PC-3 (cell line): ENCODE measurements at regions not wholly inside any gene's neighbourhood (a gene's known extent, or its start where the extent isn't known, plus 50 kb on each side); places are given as distances from the start of the nearest gene placed in this dataset.

Source experiments
- ATAC-seq: fragments of 200-7000 bp; cut with Tn5 transposase; 2 replicates; pipeline ENCODE4 v1.9.1; 2020; ENCODE audit warnings: mild to moderate bottlenecking, moderate library complexity
- BruUV-seq: library from RNA; stranded (reverse); fragments of 400-500 nt; replicated peaks from 2 replicates; lab custom pipeline; 2021; lab: Mats Ljungman, UMichigan
- CTCF ChIA-PET: fragments of 300-600 bp; sonication (Branson Sonifier 250); formaldehyde crosslinking; loops from one replicate; lab custom pipeline; 2022; ENCODE audit warnings: antibody characterized with exemption; lab: Charles Lee
- POLR2A ChIA-PET: fragments of 300-600 bp; sonication (Branson Sonifier 250); formaldehyde crosslinking; loops from one replicate; lab custom pipeline; 2022; ENCODE audit warnings: antibody characterized with exemption; ENCODE audit not compliant: unreplicated experiment; lab: Charles Lee
- DNase-seq: peaks from one replicate; pipeline ENCODE4 v3.0.0-alpha.2; 2015
- H2AFZ ChIP-seq: fragments of 300-600 bp; sonication (generic); 2 replicates; pipeline ENCODE4 v1.6.0; 2016; ENCODE audit warnings: antibody characterized with exemption, low read length
- H3F3A ChIP-seq: fragments of 300-600 bp; sonication (generic); one replicate; pipeline ENCODE4 v1.6.0; 2017; ENCODE audit warnings: antibody characterized with exemption, low read length, control low read depth, mild to moderate bottlenecking; ENCODE audit not compliant: unreplicated experiment
- H3K27ac ChIP-seq: fragments of 300-600 bp; sonication (generic); 2 replicates; pipeline ENCODE4 v1.5.1; 2016; ENCODE audit warnings: mild to moderate bottlenecking, low read length
- H3K27me3 ChIP-seq: fragments of 300-600 bp; sonication (generic); 2 replicates; pipeline ENCODE4 v1.6.1; 2016; ENCODE audit warnings: low read length, mixed read lengths
- H3K36me3 ChIP-seq: fragments of 300-600 bp; sonication (generic); 2 replicates; pipeline ENCODE4 v1.6.1; 2016; ENCODE audit warnings: low read depth, mixed run types, low read length, mixed read lengths
- H3K4me1 ChIP-seq: fragments of 300-600 bp; sonication (generic); 2 replicates; pipeline ENCODE4 v1.5.1; 2016; ENCODE audit warnings: low read length; ENCODE audit not compliant: insufficient read depth
- H3K4me2 ChIP-seq: fragments of 300-600 bp; sonication (generic); 2 replicates; pipeline ENCODE4 v1.6.0; 2016; ENCODE audit warnings: low read length
- H3K4me3 ChIP-seq: fragments of 300-600 bp; sonication (generic); 2 replicates; pipeline ENCODE4 v1.5.1; 2016; ENCODE audit warnings: mild to moderate bottlenecking, low read length, mixed read lengths
- H3K79me2 ChIP-seq: fragments of 300-600 bp; sonication (generic); 2 replicates; pipeline ENCODE4 v1.6.1; 2017; ENCODE audit warnings: low read length, mixed read lengths
- H3K9ac ChIP-seq: fragments of 300-600 bp; sonication (generic); 2 replicates; pipeline ENCODE4 v1.6.0; 2016; ENCODE audit warnings: mild to moderate bottlenecking, low read length
- H3K9me2 ChIP-seq: fragments of 300-600 bp; sonication (generic); replicated peaks from 2 replicates; pipeline ENCODE4 v1.6.1; 2016; ENCODE audit warnings: mixed run types, low read length, mixed read lengths
- H3K9me3 ChIP-seq: fragments of 300-600 bp; sonication (generic); 2 replicates; pipeline ENCODE4 v1.6.1; 2016; ENCODE audit warnings: low read length, mixed read lengths
- H4K20me1 ChIP-seq: fragments of 300-600 bp; sonication (generic); 2 replicates; pipeline ENCODE4 v1.6.1; 2016; ENCODE audit warnings: low read length, mixed read lengths
- CTCF ChIP-seq: fragments of 300-600 bp; sonication (generic); conservative IDR thresholded peaks from 2 replicates; pipeline ENCODE4 v1.5.1; 2017; ENCODE audit warnings: antibody characterized with exemption, low read depth, mild to moderate bottlenecking, low read length
- EZH2 ChIP-seq: fragments of 300-600 bp; sonication (generic); IDR thresholded peaks from one replicate; pipeline ENCODE4 v1.6.1; 2017; ENCODE audit warnings: antibody characterized with exemption, mild to moderate bottlenecking, low read length; ENCODE audit not compliant: unreplicated experiment
- EZH2phosphoT487 ChIP-seq: fragments of 300-600 bp; sonication (generic); IDR thresholded peaks from 2 replicates; pipeline ENCODE4 v1.6.1; 2018; ENCODE audit warnings: mild to moderate bottlenecking, antibody characterized with exemption, low read length, borderline replicate concordance
- intact Hi-C: fragments of 100-400 bp; cut with micrococcal nuclease; formaldehyde crosslinking; loops from 2 replicates; pipeline ENCODE4 v1.9.0; 2023

DNA sequence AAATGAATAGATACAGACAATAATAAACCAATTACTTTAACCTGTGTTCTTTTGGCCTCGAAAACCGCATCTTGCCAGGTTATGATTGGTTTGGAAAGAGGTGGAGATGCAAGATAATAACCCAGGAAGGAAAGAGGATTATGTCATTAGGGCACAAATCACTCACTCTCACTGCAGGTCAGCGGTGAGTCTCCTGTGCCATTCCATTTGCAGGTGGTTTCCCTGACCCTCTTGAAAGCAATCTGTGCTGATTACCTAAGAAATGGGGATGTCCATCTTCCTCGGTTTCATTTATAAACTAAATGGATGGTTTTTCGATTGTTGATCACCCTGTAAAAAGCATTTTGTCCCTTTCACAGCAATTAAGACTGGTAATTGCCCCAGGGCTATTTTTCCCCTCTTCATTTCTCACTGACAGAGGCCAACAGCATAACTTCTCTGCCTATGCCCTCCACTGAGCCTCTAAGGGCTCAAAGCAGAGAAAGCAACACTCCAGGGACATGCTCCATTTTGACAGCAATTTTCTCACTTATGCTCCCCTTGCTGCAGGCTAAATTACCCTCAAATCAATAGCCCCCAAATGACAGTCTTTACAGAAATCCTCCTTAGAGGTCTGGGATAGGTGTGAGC lies 257.5 kb downstream of the IPMK start:
- Histone ChIP-seq H3K27ac (no peak overlapping the region), H3K4me2 (no peak overlapping the region), H3K27me3 (no peaks in the 10 kb centered on the region), H3K36me3 (no peaks in the 10 kb centered on the region), H3K9ac (no peak overlapping the region), H3F3A (no peaks in the 10 kb centered on the region), H3K79me2 (no peaks in the 10 kb centered on the region), H3K4me1 (no peaks in the 10 kb centered on the region), H3K9me2 (no peaks in the 10 kb centered on the region), H2AFZ (no peak overlapping the region), H3K4me3 (no peak overlapping the region), H3K9me3 (no peaks in the 10 kb centered on the region), H4K20me1 (no peaks in the 10 kb centered on the region)
- no peak for DNase-seq
- POLR2A ChIA-PET = no interaction called here
- CTCF ChIA-PET = no interaction called here
- intact Hi-C loops = no loop called here
- BruUV-seq = no TSS peak
- TF ChIP-seq CTCF (no peak), EZH2phosphoT487 (no peak), EZH2 (no peak)
- no peak for ATAC-seq

- Histone ChIP-seq H2AFZ (no peak overlapping the region), H3K36me3 (no peaks in the 10 kb centered on the region), H3K4me3 (no peak overlapping the region), H3K4me2 (no peak overlapping the region), H3K9me3 (no peaks in the 10 kb centered on the region), H3K79me2 (no peaks in the 10 kb centered on the region), H3K9ac (no peak overlapping the region), H3K27ac (no peak overlapping the region), H3K9me2 (no peaks in the 10 kb centered on the region), H3K27me3 (no peaks in the 10 kb centered on the region), H3F3A (no peaks in the 10 kb centered on the region), H4K20me1 (no peaks in the 10 kb centered on the region), H3K4me1 (no peaks in the 10 kb centered on the region)
- CTCF ChIA-PET = no interaction called here
- POLR2A ChIA-PET = no interaction called here
- intact Hi-C loops = no loop called here
- BruUV-seq = no TSS peak
- DNase-seq = no peak
- ATAC-seq = no peak
- TF ChIP-seq EZH2 = no peak
- TF ChIP-seq EZH2phosphoT487 = no peak
- TF ChIP-seq CTCF = no peak
These were observed 263.7 kb downstream of the IPMK start for GRCh38 chr10:58003945-58004344.

DNA sequence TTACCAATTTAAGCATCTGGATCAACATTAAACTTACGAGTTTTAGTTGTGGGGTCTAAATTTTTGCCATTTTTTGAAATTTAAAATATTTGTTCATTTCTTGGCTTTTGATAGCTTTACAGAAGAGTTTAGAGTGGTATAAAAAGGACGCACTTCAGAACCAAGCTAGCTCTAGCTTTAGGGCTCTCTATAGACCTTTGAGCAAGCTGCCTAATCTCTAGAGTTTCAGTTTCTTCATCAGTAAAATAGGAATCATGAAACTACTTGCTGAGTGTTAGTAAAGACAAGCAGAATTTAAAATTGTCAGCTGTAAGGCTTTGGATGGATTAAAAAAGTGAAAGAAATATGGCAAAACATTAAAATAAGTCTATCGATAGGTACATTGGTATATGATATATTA lies 266.5 kb downstream of the IPMK start:
- Histone ChIP-seq H2AFZ (no peak overlapping the region), H3K4me3 (no peak overlapping the region), H3K36me3 (no peaks in the 10 kb centered on the region), H3K4me1 (no peaks in the 10 kb centered on the region), H3K9me3 (no peaks in the 10 kb centered on the region), H3K27ac (no peak overlapping the region), H3K9me2 (no peaks in the 10 kb centered on the region), H3K27me3 (no peaks in the 10 kb centered on the region), H3K4me2 (no peak overlapping the region), H3K9ac (no peak overlapping the region), H3K79me2 (no peaks in the 10 kb centered on the region), H4K20me1 (no peaks in the 10 kb centered on the region), H3F3A (no peaks in the 10 kb centered on the region)
- ATAC-seq (no peak), DNase-seq (no peak)
- ChIA-PET POLR2A (no interaction called here), CTCF (no interaction called here)
- TF ChIP-seq EZH2phosphoT487 (no peak), EZH2 (no peak), CTCF (no peak)
- BruUV-seq = no TSS peak
- intact Hi-C loops = no loop called here
